ENCODE measurements at regions not wholly inside any gene's neighbourhood (a gene's known extent, or its start where the extent isn't known, plus 50 kb on each side); places are given as distances from the start of the nearest gene placed in this dataset.
A peak's percentile ranks its signal among the peaks of the same experiment; 100 is the strongest.

DNA sequence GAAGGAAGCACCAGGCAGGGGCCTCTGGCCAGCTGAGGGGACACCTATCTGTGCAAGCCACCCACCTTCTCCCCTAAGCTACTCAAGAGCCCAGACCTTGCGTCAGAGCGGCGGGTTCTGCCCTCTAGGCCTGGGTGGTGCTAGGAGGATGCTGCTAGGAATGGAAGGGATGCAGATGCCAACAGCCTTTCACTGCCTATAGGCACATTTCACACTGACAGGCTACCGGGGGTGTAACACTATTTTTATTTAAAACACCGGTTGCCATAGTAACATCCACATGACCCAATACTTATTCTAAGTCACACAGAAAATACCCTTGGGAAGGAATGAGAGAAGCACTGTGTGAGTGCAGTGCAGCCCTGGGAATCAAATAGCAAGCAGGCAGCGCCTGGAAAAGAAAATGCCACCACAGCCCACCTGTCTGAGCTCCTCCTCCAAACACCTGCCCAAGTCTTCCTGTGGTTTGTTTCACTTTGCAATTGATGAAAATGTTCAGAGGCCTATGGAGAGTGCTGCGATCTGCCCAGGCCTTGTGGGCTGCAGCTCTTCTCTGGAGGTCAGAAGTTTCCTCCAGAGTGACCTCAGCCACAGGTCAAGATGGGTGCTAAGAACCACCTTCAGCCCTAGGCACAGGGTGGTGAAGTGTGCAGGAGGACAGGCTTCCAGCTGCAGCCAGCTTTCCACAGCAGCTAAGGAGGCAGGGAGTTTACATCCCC is 113.5 kb upstream of the TOPAZ1 start:
- Histone ChIP-seq H2AFZ (0 out of 2 replicates have a peak overlapping the region, but pooled peaks have one; percentile 21), H3K4me2 (no peak overlapping the region), H3K4me3 (no peak overlapping the region), H3K4me1 (ENCODE audit: insufficient read depth) (0 out of 2 replicates have a peak, but pooled peaks cover 4% of the 10 kb centered on the region), H3K79me2 (replicated peaks; ENCODE audit: insufficient read depth) (no peaks in the 10 kb centered on the region), H3K27me3 (ENCODE audit: insufficient read depth) (no peaks in the 10 kb centered on the region), H3K36me3 (ENCODE audit: insufficient read depth) (no peaks in the 10 kb centered on the region), H3F3A (replicated peaks; ENCODE audit: low read depth) (no peaks in the 10 kb centered on the region), H4K20me1 (replicated peaks; ENCODE audit: insufficient read depth) (no peaks in the 10 kb centered on the region), H3K27ac (ENCODE audit: low read depth) (no peak overlapping the region), H3K9me2 (ENCODE audit: insufficient read depth) (no peaks in the 10 kb centered on the region)
- Mint-ChIP-seq H3K4me3 (no peak overlapping the region), H3K4me1 (peaks cover 13% of the 10 kb centered on the region), H3K27me3 (ENCODE audit: insufficient read depth, low read depth, poor library complexity) (peaks cover 3% of the 10 kb centered on the region), H3K36me3 (ENCODE audit: low read depth) (no peaks in the 10 kb centered on the region), H3K27ac (no peak overlapping the region), H3K9me3 (no peaks in the 10 kb centered on the region)
- ATAC-seq (peak; percentile 90), DNase-seq (ENCODE audit: low spot score) (peak; percentile 84)
- no peak for TF ChIP-seq ZNF331 (CRISPR knock-in tag; IDR thresholded peaks at IDR 0.05; ENCODE audit: low read depth)
- TF ChIP-seq CREB1 (CRISPR knock-in tag; IDR thresholded peaks at IDR 0.05; ENCODE audit: low read depth): no peak
- no peak for TF ChIP-seq STAT1 (IDR thresholded peaks at IDR 0.05; ENCODE audit: unreplicated experiment)
- TF ChIP-seq ETS1 (IDR thresholded peaks at IDR 0.05): no peak
- TF ChIP-seq, protein P1, sequence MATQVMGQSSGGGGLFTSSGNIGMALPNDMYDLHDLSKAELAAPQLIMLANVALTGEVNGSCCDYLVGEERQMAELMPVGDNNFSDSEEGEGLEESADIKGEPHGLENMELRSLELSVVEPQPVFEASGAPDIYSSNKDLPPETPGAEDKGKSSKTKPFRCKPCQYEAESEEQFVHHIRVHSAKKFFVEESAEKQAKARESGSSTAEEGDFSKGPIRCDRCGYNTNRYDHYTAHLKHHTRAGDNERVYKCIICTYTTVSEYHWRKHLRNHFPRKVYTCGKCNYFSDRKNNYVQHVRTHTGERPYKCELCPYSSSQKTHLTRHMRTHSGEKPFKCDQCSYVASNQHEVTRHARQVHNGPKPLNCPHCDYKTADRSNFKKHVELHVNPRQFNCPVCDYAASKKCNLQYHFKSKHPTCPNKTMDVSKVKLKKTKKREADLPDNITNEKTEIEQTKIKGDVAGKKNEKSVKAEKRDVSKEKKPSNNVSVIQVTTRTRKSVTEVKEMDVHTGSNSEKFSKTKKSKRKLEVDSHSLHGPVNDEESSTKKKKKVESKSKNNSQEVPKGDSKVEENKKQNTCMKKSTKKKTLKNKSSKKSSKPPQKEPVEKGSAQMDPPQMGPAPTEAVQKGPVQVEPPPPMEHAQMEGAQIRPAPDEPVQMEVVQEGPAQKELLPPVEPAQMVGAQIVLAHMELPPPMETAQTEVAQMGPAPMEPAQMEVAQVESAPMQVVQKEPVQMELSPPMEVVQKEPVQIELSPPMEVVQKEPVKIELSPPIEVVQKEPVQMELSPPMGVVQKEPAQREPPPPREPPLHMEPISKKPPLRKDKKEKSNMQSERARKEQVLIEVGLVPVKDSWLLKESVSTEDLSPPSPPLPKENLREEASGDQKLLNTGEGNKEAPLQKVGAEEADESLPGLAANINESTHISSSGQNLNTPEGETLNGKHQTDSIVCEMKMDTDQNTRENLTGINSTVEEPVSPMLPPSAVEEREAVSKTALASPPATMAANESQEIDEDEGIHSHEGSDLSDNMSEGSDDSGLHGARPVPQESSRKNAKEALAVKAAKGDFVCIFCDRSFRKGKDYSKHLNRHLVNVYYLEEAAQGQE (IDR thresholded peaks at IDR 0.05; ENCODE audit: unreplicated experiment): no peak
- no peak for TF ChIP-seq ZNF114 (CRISPR knock-in tag; IDR thresholded peaks at IDR 0.05)
- TF ChIP-seq ZNF462 (CRISPR knock-in tag; IDR thresholded peaks at IDR 0.05): no peak
- TF ChIP-seq NANOG (IDR thresholded peaks at IDR 0.05; ENCODE audit: borderline replicate concordance): no peak
- no peak for TF ChIP-seq JUNB (IDR thresholded peaks at IDR 0.05; ENCODE audit: unreplicated experiment)
- TF ChIP-seq EZH2phosphoT487 (IDR thresholded peaks at IDR 0.05; ENCODE audit: unreplicated experiment): no peak
- TF ChIP-seq POLR2AphosphoS5 (IDR thresholded peaks at IDR 0.05; ENCODE audit: low read depth): no peak
- TF ChIP-seq, protein P2, sequence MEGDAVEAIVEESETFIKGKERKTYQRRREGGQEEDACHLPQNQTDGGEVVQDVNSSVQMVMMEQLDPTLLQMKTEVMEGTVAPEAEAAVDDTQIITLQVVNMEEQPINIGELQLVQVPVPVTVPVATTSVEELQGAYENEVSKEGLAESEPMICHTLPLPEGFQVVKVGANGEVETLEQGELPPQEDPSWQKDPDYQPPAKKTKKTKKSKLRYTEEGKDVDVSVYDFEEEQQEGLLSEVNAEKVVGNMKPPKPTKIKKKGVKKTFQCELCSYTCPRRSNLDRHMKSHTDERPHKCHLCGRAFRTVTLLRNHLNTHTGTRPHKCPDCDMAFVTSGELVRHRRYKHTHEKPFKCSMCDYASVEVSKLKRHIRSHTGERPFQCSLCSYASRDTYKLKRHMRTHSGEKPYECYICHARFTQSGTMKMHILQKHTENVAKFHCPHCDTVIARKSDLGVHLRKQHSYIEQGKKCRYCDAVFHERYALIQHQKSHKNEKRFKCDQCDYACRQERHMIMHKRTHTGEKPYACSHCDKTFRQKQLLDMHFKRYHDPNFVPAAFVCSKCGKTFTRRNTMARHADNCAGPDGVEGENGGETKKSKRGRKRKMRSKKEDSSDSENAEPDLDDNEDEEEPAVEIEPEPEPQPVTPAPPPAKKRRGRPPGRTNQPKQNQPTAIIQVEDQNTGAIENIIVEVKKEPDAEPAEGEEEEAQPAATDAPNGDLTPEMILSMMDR (conservative IDR thresholded peaks at IDR 0.05; ENCODE audit: low read depth in 2 of 2): no peak
- TF ChIP-seq EZH2 (IDR thresholded peaks at IDR 0.05; ENCODE audit: low read depth, unreplicated experiment): no peak
